Right kidney (tissue), 1 donor: ENCODE measurements at regions not wholly inside any gene's neighbourhood (a gene's known extent, or its start where the extent isn't known, plus 50 kb on each side); places are given as distances from the start of the nearest gene placed in this dataset.

Experiments used
- DNase-seq: peaks from one replicate; pipeline ENCODE4 v3.0.0-alpha.2; 2016

DNA sequence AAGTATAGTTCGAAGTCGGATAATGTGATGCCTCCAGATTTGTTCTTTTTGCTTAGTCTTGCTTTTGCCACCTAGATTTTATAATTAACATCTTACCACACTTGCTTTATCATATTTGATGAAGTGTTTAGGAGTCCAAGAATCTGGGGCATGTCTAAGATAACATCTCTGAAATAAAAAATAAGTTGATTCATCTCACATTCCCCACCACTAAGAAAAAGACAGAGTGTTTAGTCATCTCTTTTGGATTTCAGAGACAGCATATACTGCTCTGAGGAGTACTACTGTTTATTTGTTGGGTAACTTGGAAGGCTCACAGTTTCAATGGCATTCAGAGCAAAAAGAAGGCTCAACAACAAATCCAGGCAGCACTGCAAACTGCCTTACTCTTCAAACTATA lies 324.2 kb upstream of the ATP11B start:
- no peak for DNase-seq

DNA sequence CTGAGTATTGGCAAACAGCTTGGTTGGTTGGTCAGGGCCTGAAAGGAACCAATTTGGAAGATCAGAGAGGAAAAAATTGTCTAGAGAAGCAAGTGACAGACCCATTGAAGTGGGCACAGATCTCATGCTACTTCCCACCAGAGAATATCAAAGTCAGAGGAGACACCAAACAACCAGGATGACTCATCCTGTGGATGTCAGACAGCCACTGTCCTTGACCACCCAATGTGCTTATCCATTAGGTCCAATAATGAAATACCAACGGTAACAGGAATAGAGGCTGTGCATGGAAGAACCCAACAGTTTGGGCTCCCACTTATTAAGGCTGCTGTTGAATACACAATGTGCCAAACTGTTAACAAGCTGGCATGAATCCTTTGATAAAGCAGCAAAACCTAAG lies 323.1 kb upstream of the ATP11B start:
- DNase-seq: no peak

DNA sequence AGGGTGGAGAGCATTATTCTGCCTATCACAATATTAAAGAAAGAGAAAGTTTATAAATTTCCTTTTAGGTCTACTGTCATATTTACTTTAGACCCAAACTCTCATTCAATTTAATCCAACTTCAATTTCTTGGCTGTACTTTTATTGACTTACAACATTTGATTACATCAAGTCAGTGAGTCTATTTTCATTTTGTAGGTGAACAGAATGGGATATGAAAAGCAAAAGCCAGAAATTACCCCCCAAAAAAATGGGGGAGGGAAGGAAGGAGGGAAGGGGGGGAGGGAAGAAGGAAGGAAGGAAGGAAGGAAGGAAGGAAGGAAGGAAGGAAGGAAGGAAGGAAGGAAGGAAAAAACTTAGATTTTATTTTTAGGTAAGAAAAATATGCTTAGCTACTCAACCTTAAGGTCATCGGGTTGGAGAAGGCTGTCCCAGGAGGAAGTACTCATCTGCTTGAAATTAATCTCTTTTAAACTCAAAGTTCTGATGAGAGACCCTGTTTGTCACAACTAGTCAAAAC lies 320.1 kb upstream of the ATP11B start:
- DNase-seq: no peak

DNA sequence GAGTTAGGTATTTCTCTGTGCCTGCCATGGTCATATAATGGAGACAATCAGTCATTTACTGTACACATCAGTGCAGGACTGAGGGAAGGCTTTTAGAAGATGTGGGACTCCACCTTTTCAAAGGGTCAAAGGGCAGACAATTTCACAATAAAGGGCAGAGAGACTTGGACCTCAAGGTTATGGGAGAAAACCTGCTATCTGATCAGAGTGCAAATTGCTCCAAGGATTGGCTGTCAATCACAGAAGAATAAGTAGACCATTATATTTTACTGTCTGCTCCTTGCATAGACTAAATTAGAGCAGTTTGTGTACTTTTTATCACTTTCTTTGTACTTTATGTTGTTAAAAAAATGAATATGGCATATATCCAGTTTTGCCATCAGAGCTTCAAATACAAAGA lies 314.9 kb upstream of the ATP11B start:
- no peak for DNase-seq

DNA sequence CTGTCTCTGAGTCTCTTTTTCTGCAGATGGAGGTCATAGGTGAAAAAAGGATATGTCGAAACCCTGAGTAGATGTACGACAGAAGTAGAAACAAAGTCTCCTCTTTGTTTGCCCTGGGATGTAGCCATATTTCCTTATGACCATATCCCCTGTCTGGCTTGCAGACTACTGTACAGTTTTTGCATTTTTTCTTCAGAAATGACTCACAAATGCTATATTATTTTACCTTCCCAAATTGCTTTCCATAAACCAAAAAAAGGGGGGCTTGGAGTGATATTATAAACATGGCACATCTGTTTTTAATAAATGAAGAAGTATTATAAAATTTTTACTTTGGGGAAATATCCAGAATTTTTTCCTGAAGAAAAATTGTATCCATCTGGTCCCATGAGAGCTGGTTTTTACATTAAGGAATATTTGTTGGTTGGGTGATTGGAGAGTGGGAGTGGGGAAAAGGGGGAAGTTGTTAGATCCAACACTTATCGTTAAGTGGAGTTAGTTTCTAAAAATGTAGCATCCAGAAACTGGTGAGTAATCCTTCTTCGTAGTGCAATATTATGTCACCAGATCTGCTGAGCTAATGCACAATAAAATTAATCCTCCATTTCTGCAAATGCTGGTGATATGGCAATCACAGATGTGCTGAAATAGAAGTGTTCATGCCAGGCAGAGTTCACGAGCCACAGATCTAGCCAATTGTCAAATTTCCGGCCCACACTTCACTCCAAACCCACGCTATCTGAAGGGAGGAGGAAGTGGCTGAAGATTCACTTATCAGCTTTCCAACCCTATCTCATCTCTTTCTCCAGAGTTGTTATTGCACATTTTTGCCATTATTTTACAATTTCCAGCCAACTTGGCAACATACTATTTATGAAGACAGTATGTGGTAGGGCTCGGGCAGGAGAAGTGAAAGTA lies 313.6 kb upstream of the ATP11B start:
- DNase-seq: no peak

DNA sequence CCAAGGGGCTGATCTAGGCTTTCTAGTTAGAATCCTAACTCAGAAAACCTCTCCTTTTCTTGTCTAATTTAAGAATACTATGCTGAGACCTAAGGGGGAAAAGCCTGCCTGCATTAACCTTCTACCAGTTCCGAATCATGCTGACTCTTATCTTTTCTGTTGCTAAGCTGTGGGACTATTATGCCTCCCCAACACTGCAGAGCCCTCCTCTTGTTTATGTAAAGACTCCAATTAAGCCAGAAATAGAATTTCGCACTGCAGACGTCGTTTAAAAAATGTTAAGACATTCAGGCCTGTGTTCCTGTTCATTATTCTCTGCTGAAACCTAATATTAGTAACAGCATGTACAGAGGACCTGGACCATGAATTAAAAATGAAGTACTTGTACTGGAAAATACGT lies 310.6 kb upstream of the ATP11B start:
- no peak for DNase-seq

DNA sequence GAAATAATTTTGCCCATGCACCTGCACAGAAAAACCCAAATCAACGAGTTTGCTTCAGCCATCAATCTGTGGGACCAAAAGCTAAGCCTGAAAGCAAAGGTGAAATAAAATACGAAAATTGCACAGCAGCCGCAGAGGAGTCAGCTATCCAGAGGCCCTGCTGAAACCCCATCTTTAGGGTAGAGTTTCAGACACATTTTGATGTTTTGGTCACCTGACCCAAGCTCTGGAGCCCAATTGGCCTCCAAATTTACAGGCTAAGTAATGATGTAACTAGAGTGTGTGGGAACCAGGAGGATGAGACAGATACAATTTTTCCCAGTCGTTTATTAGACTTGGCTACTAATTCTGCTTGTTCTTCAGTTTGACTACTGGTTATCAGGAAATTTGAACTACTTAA lies 308.6 kb upstream of the ATP11B start:
- no peak for DNase-seq

DNA sequence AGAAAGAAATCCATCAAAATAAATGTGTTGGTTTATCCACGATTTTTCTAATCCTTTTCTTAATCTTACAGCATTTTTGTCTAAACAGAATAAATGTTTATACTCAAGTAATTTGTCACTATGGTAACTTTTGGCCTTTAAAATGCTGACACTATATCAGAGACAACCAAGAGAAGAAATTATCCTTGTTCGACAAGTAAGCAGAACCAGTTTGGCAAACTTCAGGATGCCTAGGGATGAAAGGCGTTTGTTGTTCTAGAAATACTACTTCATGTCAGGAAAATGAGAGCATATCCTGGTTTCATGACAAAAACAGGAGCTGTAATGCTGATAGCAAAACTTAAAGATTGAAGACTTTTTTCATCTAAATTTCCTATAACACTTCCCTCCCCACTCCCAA lies 308.0 kb upstream of the ATP11B start:
- no peak for DNase-seq

DNA sequence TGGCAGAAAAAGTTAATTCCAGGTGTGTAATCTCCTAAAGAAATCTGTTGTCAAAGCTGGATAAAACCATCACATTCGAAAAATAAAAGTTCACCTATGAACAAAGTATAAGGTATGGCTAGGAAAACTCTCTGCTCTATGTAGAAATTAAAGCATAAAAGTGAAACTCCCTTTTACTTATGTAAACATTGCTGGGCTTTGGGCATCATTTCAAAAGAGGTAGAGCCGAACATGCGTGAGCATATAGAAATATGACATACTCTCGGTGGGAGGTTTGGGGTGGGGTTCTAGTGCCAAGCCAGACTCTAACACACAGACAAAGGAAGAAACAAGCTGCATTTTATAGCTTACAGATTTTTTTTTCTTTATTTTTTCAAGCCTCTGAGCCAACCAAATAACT lies 306.8 kb upstream of the ATP11B start:
- no peak for DNase-seq

DNA sequence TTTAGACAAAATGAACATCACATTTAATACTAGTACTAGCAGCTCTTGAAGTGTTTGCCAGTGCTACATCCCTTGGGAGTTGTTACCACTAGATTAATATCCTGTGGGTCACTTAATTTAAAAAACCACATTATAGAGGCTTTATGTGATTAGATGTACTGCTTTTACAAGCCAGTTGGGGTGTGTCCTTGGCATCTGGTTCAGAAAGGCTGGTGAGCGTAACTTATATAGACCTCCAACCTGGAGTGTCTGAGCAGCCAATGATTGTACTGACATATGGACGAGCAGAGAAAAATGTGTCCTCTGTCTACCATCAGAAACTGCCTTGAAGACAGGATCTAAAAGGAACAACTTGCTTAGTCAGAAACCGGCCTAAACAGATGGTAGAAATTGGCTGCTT lies 306.2 kb upstream of the ATP11B start:
- DNase-seq: no peak

DNA sequence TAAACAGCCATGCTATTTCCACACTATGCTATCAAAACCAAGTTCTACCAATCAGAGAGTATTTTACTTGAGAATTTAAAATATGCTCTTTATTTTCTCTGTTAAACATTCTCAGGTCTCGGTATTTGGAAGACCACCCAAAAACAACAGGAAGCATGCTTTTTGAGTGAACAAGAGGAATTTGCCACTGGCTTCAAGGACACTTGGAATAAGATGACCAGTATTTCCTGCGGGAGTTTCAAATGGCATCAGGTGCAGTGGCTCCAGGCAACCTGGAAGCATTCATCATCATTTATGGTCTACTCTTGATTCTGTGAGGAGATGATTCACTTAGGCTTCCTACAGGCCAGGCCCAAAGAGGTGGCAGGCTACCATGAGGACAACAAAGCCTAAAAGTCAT lies 305.7 kb upstream of the ATP11B start:
- DNase-seq: no peak

DNA sequence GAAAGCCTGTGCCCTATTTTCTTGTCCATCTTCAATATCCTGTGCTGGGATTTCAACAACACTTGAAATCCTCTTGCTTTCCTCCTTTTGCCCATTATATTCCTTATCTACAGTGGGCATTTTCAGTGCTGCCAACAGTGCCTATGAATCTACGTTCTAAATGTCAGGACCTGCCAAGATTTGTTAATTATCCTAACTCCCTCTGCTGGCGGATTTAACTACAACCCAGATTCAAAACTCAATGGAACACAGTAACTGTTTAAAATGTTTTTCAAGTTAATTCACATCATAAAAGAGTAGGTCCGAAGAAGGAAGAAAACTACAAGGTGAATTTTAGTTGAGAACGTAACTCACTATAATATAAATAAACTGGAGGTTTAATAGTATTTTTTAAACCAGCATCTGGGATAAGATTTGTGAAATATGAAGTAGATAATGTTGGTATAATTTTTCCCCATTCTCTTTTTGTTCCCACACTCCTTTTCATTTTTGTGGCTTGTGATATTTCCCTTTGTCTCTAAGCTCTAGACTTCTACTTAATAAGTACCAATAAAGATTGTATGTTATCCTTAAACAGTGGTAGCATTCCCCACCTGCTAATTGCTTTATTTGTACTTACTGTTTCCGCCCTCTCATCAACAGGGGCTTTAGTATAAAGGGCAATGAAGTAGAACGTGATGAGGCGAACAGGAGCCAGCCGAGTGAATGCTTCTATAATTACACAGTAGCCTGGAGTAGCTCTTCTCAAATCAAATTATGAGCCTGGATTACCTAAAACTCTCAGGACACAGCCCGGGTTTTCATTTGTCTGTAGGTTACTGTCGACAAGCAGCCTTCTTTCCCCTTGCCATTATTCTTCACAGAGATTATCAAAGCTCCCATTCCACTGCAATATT lies 302.5 kb upstream of the ATP11B start:
- no peak for DNase-seq

DNA sequence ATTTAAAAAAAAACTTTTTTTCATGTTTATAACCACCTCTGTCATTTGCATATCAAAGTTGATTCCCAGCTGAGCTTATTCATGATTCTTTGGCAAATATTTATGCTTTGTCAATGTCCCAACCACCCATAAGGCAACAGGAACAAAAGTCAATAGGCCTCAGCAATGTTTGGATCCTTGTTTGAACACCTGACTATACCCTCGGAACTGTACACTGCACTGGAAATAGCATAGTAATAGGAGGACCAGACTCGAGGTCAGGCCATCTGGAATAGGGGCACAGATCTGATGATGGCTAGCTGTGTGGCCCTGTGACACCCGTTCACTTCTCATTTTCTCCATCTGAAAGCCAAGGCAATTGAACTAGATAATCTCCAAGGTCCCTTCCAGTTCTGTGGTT lies 301.7 kb upstream of the ATP11B start:
- DNase-seq: no peak

DNA sequence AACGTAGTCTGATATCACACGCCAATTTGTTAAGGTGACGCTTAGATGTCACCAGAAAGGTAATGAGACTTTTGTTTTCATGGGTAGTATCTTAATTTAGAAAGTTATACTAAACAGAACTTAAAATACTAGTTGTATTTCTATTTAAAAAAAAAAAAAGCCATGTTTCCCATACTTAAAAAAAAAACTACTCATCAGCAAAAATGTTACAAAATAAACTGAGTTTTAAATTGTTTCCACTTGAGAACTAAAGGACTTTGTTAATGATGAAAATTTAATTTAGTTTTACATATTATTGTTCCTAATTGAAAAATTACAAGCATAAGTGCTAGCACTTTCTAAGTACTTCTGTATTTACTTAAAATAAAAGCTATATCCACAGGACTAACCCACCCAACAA lies 300.8 kb upstream of the ATP11B start:
- no peak for DNase-seq

DNA sequence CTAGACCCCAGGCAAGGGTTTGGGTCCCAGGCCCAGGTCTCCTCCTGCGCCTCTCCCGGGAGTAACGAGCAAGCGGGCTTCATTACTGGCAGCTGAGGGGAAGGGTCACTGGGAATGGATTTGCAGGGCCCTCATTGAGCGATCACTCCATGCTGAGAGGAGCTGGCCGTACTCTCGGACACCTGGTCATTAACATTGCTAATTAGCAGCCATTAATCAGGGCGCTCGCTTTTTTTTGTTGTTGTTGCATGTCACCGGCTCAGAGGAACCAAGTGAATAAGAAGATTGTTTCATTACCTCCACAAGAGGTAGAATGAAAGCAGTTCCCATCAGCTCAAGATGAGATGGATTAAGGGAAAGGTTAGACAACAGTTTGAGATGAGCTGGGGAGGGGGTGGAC lies 293.0 kb upstream of the ATP11B start:
- no peak for DNase-seq

DNA sequence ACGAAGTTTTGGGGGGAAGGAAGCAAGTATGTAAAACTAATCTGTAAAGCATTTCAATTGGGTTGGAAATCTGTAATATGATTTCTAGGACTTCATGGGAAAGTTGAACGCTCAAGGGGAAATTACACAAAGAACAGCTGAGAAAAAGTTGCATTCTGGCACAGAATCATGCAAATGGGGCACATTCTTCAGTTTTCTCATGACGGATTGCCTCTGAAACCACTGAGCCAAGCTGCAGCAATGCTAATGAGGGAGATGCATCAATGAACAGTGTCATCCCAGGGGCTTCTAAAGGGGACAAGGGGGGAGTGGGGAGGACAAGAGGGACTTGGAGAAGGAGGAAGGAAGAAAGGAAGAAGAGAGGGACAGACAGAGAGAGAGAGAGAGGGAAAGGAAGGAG lies 291.4 kb upstream of the ATP11B start:
- DNase-seq: no peak

DNA sequence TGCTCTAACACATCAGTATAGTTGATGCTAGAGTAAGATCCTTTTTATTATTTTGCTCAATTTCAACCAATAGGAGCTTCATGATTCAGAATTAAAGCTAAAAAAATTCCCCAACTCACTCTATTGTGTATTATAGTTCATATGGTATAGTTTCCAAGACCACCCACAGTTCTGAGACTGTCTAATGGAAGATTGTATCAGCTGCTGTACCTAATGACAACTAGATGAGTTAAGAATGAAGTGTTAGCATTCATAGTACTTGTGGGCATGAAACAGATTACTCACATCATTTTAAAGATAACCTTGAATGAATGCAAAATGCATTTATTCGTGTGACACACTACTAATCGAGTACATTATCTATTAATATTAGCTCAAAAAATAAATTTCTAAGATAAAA lies 289.9 kb upstream of the ATP11B start:
- no peak for DNase-seq

DNA sequence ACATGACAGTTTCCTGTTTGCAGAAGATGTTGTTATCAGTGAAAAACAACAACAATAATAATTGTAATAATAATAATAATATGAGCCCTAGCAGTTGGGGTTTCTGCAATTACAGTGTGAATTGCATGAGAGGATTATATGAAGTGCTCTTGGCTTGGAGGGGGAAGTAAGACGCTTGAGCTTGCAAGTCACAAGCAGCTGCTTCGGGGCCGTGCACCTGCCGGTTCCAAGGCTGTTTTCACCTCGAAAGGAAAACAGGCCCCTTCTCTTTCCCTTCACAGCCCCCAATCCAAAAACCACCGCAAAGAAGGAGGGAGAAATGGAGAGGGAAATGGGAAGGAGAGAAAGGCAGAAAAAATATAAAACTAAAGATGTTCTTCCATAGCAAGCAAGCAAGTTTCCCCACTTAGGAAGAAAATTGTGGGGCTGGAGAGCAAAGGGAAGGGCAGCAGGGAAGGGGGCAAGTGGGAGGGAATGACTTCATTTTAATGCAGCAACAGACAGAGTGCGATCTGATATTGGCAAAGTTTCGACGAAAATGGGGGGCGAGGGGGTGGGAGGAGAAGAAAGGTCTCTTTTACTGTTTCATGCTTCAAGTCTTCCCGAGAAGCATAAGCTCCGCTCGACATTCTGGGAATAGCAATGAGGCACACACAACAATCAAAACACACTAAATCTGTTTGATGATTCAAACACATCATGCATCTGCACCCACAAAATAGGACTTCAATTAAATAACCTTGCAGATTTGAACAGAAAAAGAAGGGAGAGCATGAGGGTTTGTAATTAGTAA lies 284.2 kb upstream of the ATP11B start:
- no peak for DNase-seq

DNA sequence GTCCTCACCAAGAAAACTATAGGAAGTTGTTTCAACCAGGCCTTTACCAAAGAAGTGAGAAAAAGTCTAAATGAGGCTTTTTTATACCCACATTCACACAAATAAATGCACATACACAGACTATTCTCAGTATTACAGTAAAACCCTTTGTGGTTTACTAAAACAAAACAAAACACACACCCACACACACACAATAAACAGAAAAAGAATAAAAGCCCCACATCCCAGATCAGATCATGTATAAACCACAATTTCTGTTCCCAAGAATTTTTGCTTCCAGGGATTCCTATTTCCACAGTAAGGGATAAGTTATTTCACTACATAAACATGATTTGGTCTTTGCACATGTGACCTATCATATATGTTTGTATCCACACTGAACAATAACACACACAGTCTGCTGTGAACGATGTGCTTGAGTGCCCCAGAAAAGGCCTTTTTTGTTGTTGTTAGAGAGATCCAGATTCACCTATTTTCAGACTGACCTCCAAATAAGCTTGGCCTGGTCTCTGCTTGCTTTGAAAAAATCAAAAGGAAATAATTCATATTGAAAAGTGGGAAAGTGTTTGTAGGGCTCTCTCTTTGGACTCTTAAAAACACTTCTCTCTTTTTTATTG lies 283.4 kb upstream of the ATP11B start:
- no peak for DNase-seq

DNA sequence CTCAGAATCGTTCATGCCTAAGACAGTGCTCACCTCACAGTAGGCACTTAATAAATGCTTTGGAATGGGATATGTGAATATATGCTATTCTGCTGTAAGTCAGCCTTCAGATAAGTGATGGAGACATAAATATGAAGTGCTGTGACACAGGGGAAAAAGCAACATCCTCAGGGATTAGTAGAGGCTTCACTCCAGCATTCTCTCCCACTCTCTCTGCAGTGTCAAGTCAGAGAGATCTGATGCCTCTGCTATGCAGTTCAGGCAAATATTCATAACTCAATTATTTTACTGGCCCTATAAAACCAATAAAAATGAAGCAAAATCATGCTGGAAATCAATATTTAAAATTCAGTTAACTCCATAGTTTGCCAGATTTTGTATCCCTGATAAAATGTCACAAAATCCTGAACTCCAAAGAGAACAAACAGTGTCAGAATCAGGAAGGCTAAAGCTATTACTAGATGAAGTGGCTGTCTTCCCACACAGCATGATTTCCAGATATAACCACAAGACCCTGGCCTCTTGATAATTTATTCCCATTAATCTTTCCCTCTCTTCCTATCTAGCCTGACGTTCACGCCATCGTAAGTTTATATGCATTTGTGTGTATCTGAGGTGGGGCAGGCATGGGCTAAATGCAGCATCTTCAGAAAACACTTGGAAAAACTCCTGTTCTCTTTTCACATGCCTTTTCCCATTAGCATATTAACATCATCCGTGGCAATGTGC lies 278.9 kb upstream of the ATP11B start:
- no peak for DNase-seq

DNA sequence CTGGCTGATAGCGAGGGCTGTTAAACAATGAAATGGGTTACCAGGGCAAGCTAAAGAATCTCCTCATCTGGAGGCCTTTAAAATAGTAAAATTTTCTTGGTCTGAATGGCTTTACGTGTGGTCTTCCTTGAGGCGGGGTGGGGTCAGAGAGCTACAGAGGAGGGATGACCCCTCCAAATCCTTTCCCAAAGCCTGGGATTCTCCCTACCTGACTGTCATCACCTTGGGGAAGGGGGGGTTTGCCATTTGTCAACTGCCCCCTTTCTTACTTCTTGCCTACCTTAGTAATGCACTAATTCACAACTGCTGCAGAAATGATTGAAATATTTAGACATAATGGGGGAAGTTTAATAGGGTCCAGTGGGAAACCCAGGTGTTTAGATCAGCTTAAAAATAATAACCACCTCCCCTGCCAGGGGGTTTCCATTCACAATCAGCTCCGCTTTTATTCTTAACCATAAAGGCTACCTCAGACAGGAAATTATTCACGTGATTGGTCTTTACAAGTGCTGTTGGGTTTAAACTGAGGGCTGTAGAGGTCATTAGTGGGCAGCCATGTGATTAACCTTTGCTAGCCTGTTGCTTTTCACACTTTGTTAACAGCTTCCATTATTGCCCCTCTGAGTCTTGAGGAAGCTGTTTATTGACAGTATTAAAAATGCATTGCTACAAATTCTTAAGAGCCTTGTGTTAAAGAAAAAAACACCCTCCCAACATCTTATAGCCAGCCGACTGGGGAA lies 276.5 kb upstream of the ATP11B start:
- no peak for DNase-seq
